ENCODE measurements at regions not wholly inside any gene's neighbourhood (a gene's known extent, or its start where the extent isn't known, plus 50 kb on each side); places are given as distances from the start of the nearest gene placed in this dataset.

DNA sequence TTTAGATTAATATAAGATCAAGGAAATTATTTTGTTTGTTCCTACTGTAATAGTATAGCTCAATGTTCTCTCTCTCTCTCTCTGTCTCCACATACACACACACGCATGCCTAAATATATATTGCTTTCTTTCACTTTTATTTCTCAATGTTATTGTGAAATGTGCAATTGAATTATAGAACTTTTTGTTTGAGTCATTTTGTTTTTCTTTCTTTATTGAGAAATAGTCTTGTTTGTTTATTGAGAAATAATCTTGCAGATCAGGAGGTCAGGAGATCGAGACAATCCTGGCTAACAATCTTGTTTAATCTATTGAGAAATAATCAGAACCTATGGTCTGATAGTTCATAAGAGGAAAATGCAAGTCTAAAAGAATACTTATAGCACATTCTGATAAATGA is 1581.3 kb downstream of the EFNB2 start:
- no peak overlapping the region for H2BK5ac ChIP-seq (ENCODE audit: low read length)
- no peak overlapping the region for H3K4me3 ChIP-seq (ENCODE audit: low read length in 2 of 2)
- H3K9me3 ChIP-seq (replicated peaks in 1 of 2; ENCODE audit: control insufficient read depth in 2 of 2, insufficient read depth in 1 of 2, low read depth in 1 of 2, low read length in 2 of 2): no peaks in the 10 kb centered on the region
- H4K91ac ChIP-seq (ENCODE audit: low read depth, low read length, poor library complexity): no peak overlapping the region
- no peak overlapping the region for H3K9ac ChIP-seq (ENCODE audit: low read depth, low read length, poor library complexity)
- H3K4me1 ChIP-seq (ENCODE audit: control insufficient read depth in 2 of 2, insufficient read depth in 1 of 2, low read depth in 1 of 2, low read length in 2 of 2): no peaks in the 10 kb centered on the region
- no peak overlapping the region for H3K18ac ChIP-seq (ENCODE audit: low read length)
- H2BK120ac ChIP-seq (ENCODE audit: low read depth, low read length): no peak overlapping the region
- no peak overlapping the region for H3K4ac ChIP-seq (ENCODE audit: low read length)
- no peak for DNase-seq (ENCODE audit: low spot score)
- no peaks in the 10 kb centered on the region for H3K27me3 ChIP-seq (ENCODE audit: control insufficient read depth in 3 of 3, insufficient read depth in 3 of 3, low read depth in 1 of 3, low read length in 3 of 3)
- H2AK5ac ChIP-seq (ENCODE audit: low read depth, low read length): no peak overlapping the region
- H3K79me1 ChIP-seq (ENCODE audit: low read depth, low read length): no peaks in the 10 kb centered on the region
- H3K23ac ChIP-seq (ENCODE audit: low read depth, low read length, poor library complexity): no peak overlapping the region
- H3K36me3 ChIP-seq (replicated peaks in 1 of 2; ENCODE audit: control insufficient read depth in 2 of 2, insufficient read depth in 2 of 2, low read length in 2 of 2): no peaks in the 10 kb centered on the region
- no peak overlapping the region for H3K4me2 ChIP-seq (ENCODE audit: insufficient read depth, low read length, poor library complexity, severe bottlenecking)
- H4K8ac ChIP-seq (ENCODE audit: low read depth, low read length): no peak overlapping the region
- H3K27ac ChIP-seq (replicated peaks; ENCODE audit: low read length): no peak overlapping the region
- WGBS, 2 donors (ENCODE audit: extremely low coverage in 2 of 2, insufficient read length in 2 of 2, insufficient replicate concordance in 1 of 2): no CpG with 5 or more reads among the region's 2 CpGs
- H2AFZ ChIP-seq (ENCODE audit: low read length): no peak overlapping the region
- H3K14ac ChIP-seq (ENCODE audit: low read length): no peak overlapping the region
- H2BK12ac ChIP-seq (ENCODE audit: low read length): no peak overlapping the region
- no peak overlapping the region for H2BK15ac ChIP-seq (ENCODE audit: low read length)

GRCh38 chr13:104953588-104953987 is 1581.9 kb downstream of the EFNB2 start:
- Histone ChIP-seq H3K79me1 (ENCODE audit: low read depth, low read length) (no peaks in the 10 kb centered on the region), H2AFZ (ENCODE audit: low read length) (no peak overlapping the region), H2BK120ac (ENCODE audit: low read depth, low read length) (no peak overlapping the region), H3K4me1 (ENCODE audit: control insufficient read depth in 2 of 2, insufficient read depth in 1 of 2, low read depth in 1 of 2, low read length in 2 of 2) (no peaks in the 10 kb centered on the region), H2AK5ac (ENCODE audit: low read depth, low read length) (no peak overlapping the region), H3K18ac (ENCODE audit: low read length) (no peak overlapping the region), H2BK15ac (ENCODE audit: low read length) (no peak overlapping the region), H4K91ac (ENCODE audit: low read depth, low read length, poor library complexity) (no peak overlapping the region), H3K36me3 (replicated peaks in 1 of 2; ENCODE audit: control insufficient read depth in 2 of 2, insufficient read depth in 2 of 2, low read length in 2 of 2) (no peaks in the 10 kb centered on the region), H2BK12ac (ENCODE audit: low read length) (no peak overlapping the region), H3K4me3 (ENCODE audit: low read length in 2 of 2) (no peak overlapping the region), H4K8ac (ENCODE audit: low read depth, low read length) (no peak overlapping the region), H2BK5ac (ENCODE audit: low read length) (no peak overlapping the region), H3K9ac (ENCODE audit: low read depth, low read length, poor library complexity) (no peak overlapping the region), H3K4me2 (ENCODE audit: insufficient read depth, low read length, poor library complexity, severe bottlenecking) (no peak overlapping the region), H3K4ac (ENCODE audit: low read length) (no peak overlapping the region), H3K27ac (replicated peaks; ENCODE audit: low read length) (no peak overlapping the region), H3K14ac (ENCODE audit: low read length) (no peak overlapping the region), H3K23ac (ENCODE audit: low read depth, low read length, poor library complexity) (no peak overlapping the region), H3K9me3 (replicated peaks in 1 of 2; ENCODE audit: control insufficient read depth in 2 of 2, insufficient read depth in 1 of 2, low read depth in 1 of 2, low read length in 2 of 2) (no peaks in the 10 kb centered on the region), H3K27me3 (ENCODE audit: control insufficient read depth in 3 of 3, insufficient read depth in 3 of 3, low read depth in 1 of 3, low read length in 3 of 3) (no peaks in the 10 kb centered on the region)
- no peak for DNase-seq (ENCODE audit: low spot score)
- no CpG with 5 or more reads among the region's 2 CpGs for WGBS, 2 donors (ENCODE audit: extremely low coverage in 2 of 2, insufficient read length in 2 of 2, insufficient replicate concordance in 1 of 2)

- H3K9ac ChIP-seq (ENCODE audit: low read depth, low read length, poor library complexity): no peak overlapping the region
- no peaks in the 10 kb centered on the region for H3K4me1 ChIP-seq (ENCODE audit: control insufficient read depth in 2 of 2, insufficient read depth in 1 of 2, low read depth in 1 of 2, low read length in 2 of 2)
- no peaks in the 10 kb centered on the region for H3K36me3 ChIP-seq (replicated peaks in 1 of 2; ENCODE audit: control insufficient read depth in 2 of 2, insufficient read depth in 2 of 2, low read length in 2 of 2)
- H2BK15ac ChIP-seq (ENCODE audit: low read length): no peak overlapping the region
- H3K4ac ChIP-seq (ENCODE audit: low read length): no peak overlapping the region
- H2BK120ac ChIP-seq (ENCODE audit: low read depth, low read length): no peak overlapping the region
- H2AK5ac ChIP-seq (ENCODE audit: low read depth, low read length): no peak overlapping the region
- H4K91ac ChIP-seq (ENCODE audit: low read depth, low read length, poor library complexity): no peak overlapping the region
- no peak overlapping the region for H2AFZ ChIP-seq (ENCODE audit: low read length)
- DNase-seq (ENCODE audit: low spot score): no peak
- no CpG with 5 or more reads among the region's 9 CpGs for WGBS, 2 donors (ENCODE audit: extremely low coverage in 2 of 2, insufficient read length in 2 of 2, insufficient replicate concordance in 1 of 2)
- H3K27ac ChIP-seq (replicated peaks; ENCODE audit: low read length): no peak overlapping the region
- H2BK12ac ChIP-seq (ENCODE audit: low read length): no peak overlapping the region
- H3K23ac ChIP-seq (ENCODE audit: low read depth, low read length, poor library complexity): no peak overlapping the region
- H3K79me1 ChIP-seq (ENCODE audit: low read depth, low read length): no peaks in the 10 kb centered on the region
- no peak overlapping the region for H3K4me2 ChIP-seq (ENCODE audit: insufficient read depth, low read length, poor library complexity, severe bottlenecking)
- no peaks in the 10 kb centered on the region for H3K27me3 ChIP-seq (ENCODE audit: control insufficient read depth in 3 of 3, insufficient read depth in 3 of 3, low read depth in 1 of 3, low read length in 3 of 3)
- no peak overlapping the region for H4K8ac ChIP-seq (ENCODE audit: low read depth, low read length)
- H3K14ac ChIP-seq (ENCODE audit: low read length): no peak overlapping the region
- no peak overlapping the region for H2BK5ac ChIP-seq (ENCODE audit: low read length)
- H3K4me3 ChIP-seq (ENCODE audit: low read length in 2 of 2): no peak overlapping the region
- H3K18ac ChIP-seq (ENCODE audit: low read length): no peak overlapping the region
- no peaks in the 10 kb centered on the region for H3K9me3 ChIP-seq (replicated peaks in 1 of 2; ENCODE audit: control insufficient read depth in 2 of 2, insufficient read depth in 1 of 2, low read depth in 1 of 2, low read length in 2 of 2)
Measured at GRCh38 chr13:104949840-104950740, 1585.4 kb downstream of the EFNB2 start.

- no peak overlapping the region for H2BK15ac ChIP-seq (ENCODE audit: low read length)
- no CpG with 5 or more reads among the region's 2 CpGs for WGBS, 2 donors (ENCODE audit: extremely low coverage in 2 of 2, insufficient read length in 2 of 2, insufficient replicate concordance in 1 of 2)
Measured at GRCh38 chr13:104944176-104944575, 1591.3 kb downstream of the EFNB2 start.

More at GRCh38 chr13:104944176-104944575, 1591.3 kb downstream of the EFNB2 start:
- Histone ChIP-seq H3K4me2 (ENCODE audit: insufficient read depth, low read length, poor library complexity, severe bottlenecking) (no peak overlapping the region), H3K4me1 (ENCODE audit: control insufficient read depth in 2 of 2, insufficient read depth in 1 of 2, low read depth in 1 of 2, low read length in 2 of 2) (no peaks in the 10 kb centered on the region), H3K27ac (replicated peaks; ENCODE audit: low read length) (no peak overlapping the region), H3K9me3 (replicated peaks in 1 of 2; ENCODE audit: control insufficient read depth in 2 of 2, insufficient read depth in 1 of 2, low read depth in 1 of 2, low read length in 2 of 2) (no peaks in the 10 kb centered on the region), H3K9ac (ENCODE audit: low read depth, low read length, poor library complexity) (no peak overlapping the region), H3K4me3 (ENCODE audit: low read length in 2 of 2) (no peak overlapping the region), H3K36me3 (replicated peaks in 1 of 2; ENCODE audit: control insufficient read depth in 2 of 2, insufficient read depth in 2 of 2, low read length in 2 of 2) (no peaks in the 10 kb centered on the region), H2AFZ (ENCODE audit: low read length) (no peak overlapping the region), H4K91ac (ENCODE audit: low read depth, low read length, poor library complexity) (no peak overlapping the region), H2BK12ac (ENCODE audit: low read length) (no peak overlapping the region), H3K23ac (ENCODE audit: low read depth, low read length, poor library complexity) (no peak overlapping the region), H3K4ac (ENCODE audit: low read length) (no peak overlapping the region), H3K18ac (ENCODE audit: low read length) (no peak overlapping the region), H2AK5ac (ENCODE audit: low read depth, low read length) (no peak overlapping the region), H3K79me1 (ENCODE audit: low read depth, low read length) (no peaks in the 10 kb centered on the region), H2BK5ac (ENCODE audit: low read length) (no peak overlapping the region), H3K27me3 (ENCODE audit: control insufficient read depth in 3 of 3, insufficient read depth in 3 of 3, low read depth in 1 of 3, low read length in 3 of 3) (no peaks in the 10 kb centered on the region), H3K14ac (ENCODE audit: low read length) (no peak overlapping the region), H4K8ac (ENCODE audit: low read depth, low read length) (no peak overlapping the region), H2BK120ac (ENCODE audit: low read depth, low read length) (no peak overlapping the region)
- no peak for DNase-seq (ENCODE audit: low spot score)

Data from neuronal stem cell (in vitro differentiated cells).